Lung (tissue), 11 donors: ENCODE measurements at regions not wholly inside any gene's neighbourhood (a gene's known extent, or its start where the extent isn't known, plus 50 kb on each side); places are given as distances from the start of the nearest gene placed in this dataset.

Source experiments
- ATAC-seq: fragments of 200-7000 bp; cut with Tn5 transposase; one replicate; pipeline ENCODE4 v1.9.1; 2020; ENCODE audit warnings: moderate number of reproducible peaks; ENCODE audit not compliant: insufficient read depth, low FRiP score
- DNase-seq, 3 donors: peaks; one replicate each; pipeline ENCODE4 v3.0.0-alpha.2; 2013 to 2017
- H3K27ac ChIP-seq, 2 donors: one replicate each; pipeline ENCODE4 v1.5.1; 2013; ENCODE audit warnings: mild to moderate bottlenecking in 2 of 2, moderate library complexity in 2 of 2, control low read depth in 1 of 2, inconsistent platforms in 1 of 2, low read depth in 1 of 2, low read length in 1 of 2
- H3K27me3 ChIP-seq, 3 donors: one replicate each; pipeline ENCODE4 v1.5.1; 2013; ENCODE audit warnings: low read length in 2 of 3; ENCODE audit not compliant: control insufficient read depth in 3 of 3, insufficient read depth in 3 of 3
- H3K36me3 ChIP-seq, 4 donors: one replicate each; pipeline ENCODE4 v1.5.1; 2013; ENCODE audit warnings: low read length in 4 of 4, mild to moderate bottlenecking in 1 of 4, moderate library complexity in 1 of 4; ENCODE audit not compliant: control insufficient read depth in 4 of 4, insufficient read depth in 4 of 4
- H3K4me1 ChIP-seq, 5 donors: one replicate each; pipeline ENCODE4 v1.5.1; 2013; ENCODE audit warnings: low read length in 5 of 5, mild to moderate bottlenecking in 2 of 5, moderate library complexity in 1 of 5; ENCODE audit not compliant: control insufficient read depth in 5 of 5, insufficient read depth in 5 of 5
- H3K4me3 ChIP-seq: one replicate; pipeline ENCODE4 v1.5.1; 2013; ENCODE audit warnings: mild to moderate bottlenecking, control low read depth, moderate library complexity
- H3K9ac ChIP-seq, 2 donors: one replicate each; pipeline ENCODE4 v1.5.1; 2013; ENCODE audit warnings: low read length in 2 of 2, control low read depth in 1 of 2; ENCODE audit not compliant: insufficient read depth in 1 of 2
- H3K9me3 ChIP-seq, 4 donors: one replicate each; pipeline ENCODE4 v1.5.1; 2013; ENCODE audit warnings: low read length in 3 of 4, mild to moderate bottlenecking in 1 of 4, moderate library complexity in 1 of 4; ENCODE audit not compliant: control insufficient read depth in 4 of 4, insufficient read depth in 3 of 4
- WGBS, 2 donors: extraction: QIAGEN DNeasy Blood & Tissue Kit; methylation state at CpG; one replicate each; pipeline ENCODE4 v1.1.7; 2013; 5-methylcytosine and 5-hydroxymethylcytosine counted together
- TF ChIP-seq, protein P1 (sequence below): IDR thresholded peaks from 2 replicates; pipeline ENCODE4 v1.5.1; 2012; ENCODE audit warnings: mild to moderate bottlenecking; ENCODE audit errors: control extremely low read depth, extremely low read depth
- donor health status: control.
- donor health status: control.
- donor health status: Bipolar disorder and iron deficiency.
- donor health status: healthy.
- donor health status: DM: yes; HTN: yes; CAD: no.

DNA sequence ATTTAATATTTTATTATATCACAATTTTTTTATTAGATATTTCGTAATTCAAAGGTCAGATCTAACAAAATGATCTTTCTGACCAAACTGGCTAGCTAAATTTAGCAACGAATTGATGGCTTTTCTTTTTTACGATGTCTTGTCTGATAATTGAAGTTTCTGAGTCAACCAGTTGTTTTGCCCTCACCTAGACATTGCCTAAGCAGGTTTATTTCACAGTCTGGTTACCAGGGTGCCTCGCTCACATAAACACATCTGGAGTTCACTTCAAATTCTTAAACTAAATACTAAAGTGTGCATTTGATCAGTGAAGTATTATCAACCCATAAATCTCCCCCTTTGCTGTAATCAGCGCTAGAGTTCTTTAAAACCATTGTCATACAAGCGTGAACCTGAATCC lies 448.3 kb downstream of the TLE4 start:
- no peaks in the 10 kb centered on the region for H3K27me3 ChIP-seq
- H3K9me3 ChIP-seq = peaks cover 0 to 2% (median 0%) of the 10 kb centered on the region in 4 donors
- H3K4me3 ChIP-seq = no peak overlapping the region
- no peak for ATAC-seq
- no peaks in the 10 kb centered on the region for H3K4me1 ChIP-seq
- TF ChIP-seq, protein P1, sequence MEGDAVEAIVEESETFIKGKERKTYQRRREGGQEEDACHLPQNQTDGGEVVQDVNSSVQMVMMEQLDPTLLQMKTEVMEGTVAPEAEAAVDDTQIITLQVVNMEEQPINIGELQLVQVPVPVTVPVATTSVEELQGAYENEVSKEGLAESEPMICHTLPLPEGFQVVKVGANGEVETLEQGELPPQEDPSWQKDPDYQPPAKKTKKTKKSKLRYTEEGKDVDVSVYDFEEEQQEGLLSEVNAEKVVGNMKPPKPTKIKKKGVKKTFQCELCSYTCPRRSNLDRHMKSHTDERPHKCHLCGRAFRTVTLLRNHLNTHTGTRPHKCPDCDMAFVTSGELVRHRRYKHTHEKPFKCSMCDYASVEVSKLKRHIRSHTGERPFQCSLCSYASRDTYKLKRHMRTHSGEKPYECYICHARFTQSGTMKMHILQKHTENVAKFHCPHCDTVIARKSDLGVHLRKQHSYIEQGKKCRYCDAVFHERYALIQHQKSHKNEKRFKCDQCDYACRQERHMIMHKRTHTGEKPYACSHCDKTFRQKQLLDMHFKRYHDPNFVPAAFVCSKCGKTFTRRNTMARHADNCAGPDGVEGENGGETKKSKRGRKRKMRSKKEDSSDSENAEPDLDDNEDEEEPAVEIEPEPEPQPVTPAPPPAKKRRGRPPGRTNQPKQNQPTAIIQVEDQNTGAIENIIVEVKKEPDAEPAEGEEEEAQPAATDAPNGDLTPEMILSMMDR = no peak
- no peaks in the 10 kb centered on the region for H3K36me3 ChIP-seq
- H3K27ac ChIP-seq = no peak overlapping the region
- DNase-seq = no peak
- 90 to 91% methylated on average over 6 of the region's 6 CpGs for WGBS, 2 donors
- no peak overlapping the region for H3K9ac ChIP-seq

DNA sequence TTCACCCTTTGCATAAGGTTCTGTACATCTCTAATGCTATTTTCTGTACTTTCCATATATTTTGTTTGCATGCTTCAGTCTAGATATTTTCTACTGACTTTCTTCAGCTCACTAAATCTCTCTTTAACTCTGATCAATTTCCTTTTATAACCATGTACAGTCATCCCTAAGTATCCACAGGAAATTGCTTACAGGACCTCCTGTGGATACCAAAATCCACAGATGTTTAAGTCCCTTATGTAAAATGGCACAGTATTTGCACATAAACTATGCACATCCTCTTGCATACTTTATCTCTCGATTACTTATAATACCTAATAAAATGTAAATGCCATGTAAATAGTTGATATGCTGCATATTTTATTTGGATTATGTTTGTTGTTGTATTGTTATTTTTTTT lies 442.1 kb downstream of the TLE4 start:
- H3K4me1 ChIP-seq = no peaks in the 10 kb centered on the region
- TF ChIP-seq, protein P1 = no peak
- H3K27ac ChIP-seq = no peak overlapping the region
- DNase-seq (no peak), ATAC-seq (no peak)
- no peak overlapping the region for H3K9ac ChIP-seq
- no peaks in the 10 kb centered on the region for H3K27me3 ChIP-seq
- peaks cover 0 to 2% (median 0%) of the 10 kb centered on the region in 4 donors for H3K9me3 ChIP-seq
- no peaks in the 10 kb centered on the region for H3K36me3 ChIP-seq
- H3K4me3 ChIP-seq = no peak overlapping the region
- 92 to 94% methylated on average over 1 of the region's 1 CpG for WGBS, 2 donors

DNA sequence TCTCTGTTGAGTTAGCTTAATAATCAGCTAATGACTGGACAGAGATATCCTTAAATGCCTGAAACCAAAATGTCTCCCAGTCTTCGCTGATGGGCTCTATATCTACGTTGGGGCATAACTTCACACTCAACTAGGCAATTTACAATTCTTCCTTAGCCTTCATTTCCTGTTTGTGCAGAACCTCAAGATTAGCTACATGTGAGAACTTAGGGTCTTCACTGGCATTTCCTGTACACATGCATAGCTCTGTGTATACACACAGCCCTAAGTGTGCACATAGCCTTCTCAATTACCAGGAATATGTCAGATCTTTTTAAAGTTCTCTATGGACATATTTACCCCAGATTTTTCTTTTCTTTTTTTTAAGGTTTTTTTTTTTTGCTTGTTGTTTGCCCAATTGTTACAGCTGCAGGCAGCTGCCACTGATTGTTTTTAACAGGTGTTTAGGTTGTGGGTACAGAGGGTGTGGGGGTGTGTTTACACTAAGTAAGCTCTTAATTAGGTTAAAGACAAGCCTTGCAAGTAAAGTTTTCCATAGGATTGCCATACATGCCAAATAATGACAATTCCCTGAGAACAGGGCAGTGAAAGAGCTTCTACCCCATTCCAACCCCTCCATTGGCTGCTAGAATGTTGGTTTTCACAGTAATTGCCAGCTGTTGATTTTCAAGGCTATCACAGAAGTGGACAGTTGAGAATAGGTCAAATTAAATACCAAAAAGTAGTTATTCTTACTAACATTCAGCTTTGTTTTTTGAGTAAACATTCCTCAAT lies 441.0 kb downstream of the TLE4 start:
- Histone ChIP-seq H3K27me3 (no peaks in the 10 kb centered on the region), H3K9me3 (peaks cover 0 to 2% (median 0%) of the 10 kb centered on the region in 4 donors), H3K9ac (no peak overlapping the region), H3K4me3 (no peak overlapping the region), H3K27ac (no peak overlapping the region), H3K4me1 (no peaks in the 10 kb centered on the region), H3K36me3 (no peaks in the 10 kb centered on the region)
- DNase-seq (no peak), ATAC-seq (no peak)
- TF ChIP-seq, protein P1 = no peak
- 84 to 98% methylated on average over 2 of the region's 2 CpGs for WGBS, 2 donors
